ENCODE measurements at regions not wholly inside any gene's neighbourhood (a gene's known extent, or its start where the extent isn't known, plus 50 kb on each side); places are given as distances from the start of the nearest gene placed in this dataset.

DNA sequence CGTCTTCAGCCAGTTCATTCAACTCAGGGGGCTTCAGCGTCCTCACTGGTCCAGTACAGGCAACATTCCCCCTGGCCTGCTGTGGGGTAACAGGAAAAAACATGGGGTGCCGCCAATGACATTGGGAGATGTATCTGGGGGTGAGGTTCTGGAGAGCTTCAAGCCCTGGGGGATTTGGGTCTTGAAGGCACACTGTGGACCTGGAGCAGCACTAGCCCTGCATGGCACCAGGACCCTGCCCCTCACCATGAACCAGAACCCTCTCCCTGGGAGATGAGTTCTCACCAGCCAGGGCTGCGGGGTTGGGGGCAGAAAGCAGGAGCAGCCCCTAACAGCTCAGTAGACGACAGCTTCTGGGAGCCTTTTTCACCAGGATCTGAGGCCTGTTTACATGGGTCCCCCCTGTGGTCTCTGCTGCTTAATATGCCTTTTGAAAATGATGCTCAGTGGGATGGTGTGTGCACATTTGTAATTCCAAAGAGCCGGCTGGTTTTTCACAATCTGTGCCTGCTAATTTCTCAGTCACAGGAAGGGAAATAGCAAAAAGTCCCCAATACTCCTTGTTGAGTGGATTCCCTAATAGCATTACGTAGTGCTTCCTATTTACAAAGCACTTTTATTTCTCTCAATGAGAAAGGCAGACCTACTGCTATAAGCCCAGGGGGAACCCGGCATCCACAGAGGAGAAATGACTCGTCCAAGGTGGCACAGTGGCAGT lies 509.5 kb downstream of the RPS24 start:
- no peak for DNase-seq (ENCODE audit: low spot score)
- no peaks in the 10 kb centered on the region for H3K9me3 Mint-ChIP-seq
- peaks cover 26% of the 10 kb centered on the region for H3K4me1 Mint-ChIP-seq (ENCODE audit: low read depth)
- peaks cover 2% of the 10 kb centered on the region for H3K36me3 Mint-ChIP-seq (ENCODE audit: low read depth)
- H3K27me3 Mint-ChIP-seq (ENCODE audit: insufficient read depth) = peaks cover 3% of the 10 kb centered on the region
- intact Hi-C loops (cut with micrococcal nuclease) = no loop called here
- no peak overlapping the region for H3K4me3 Mint-ChIP-seq
- H3K27ac Mint-ChIP-seq = peak overlapping the region; percentile 74

DNA sequence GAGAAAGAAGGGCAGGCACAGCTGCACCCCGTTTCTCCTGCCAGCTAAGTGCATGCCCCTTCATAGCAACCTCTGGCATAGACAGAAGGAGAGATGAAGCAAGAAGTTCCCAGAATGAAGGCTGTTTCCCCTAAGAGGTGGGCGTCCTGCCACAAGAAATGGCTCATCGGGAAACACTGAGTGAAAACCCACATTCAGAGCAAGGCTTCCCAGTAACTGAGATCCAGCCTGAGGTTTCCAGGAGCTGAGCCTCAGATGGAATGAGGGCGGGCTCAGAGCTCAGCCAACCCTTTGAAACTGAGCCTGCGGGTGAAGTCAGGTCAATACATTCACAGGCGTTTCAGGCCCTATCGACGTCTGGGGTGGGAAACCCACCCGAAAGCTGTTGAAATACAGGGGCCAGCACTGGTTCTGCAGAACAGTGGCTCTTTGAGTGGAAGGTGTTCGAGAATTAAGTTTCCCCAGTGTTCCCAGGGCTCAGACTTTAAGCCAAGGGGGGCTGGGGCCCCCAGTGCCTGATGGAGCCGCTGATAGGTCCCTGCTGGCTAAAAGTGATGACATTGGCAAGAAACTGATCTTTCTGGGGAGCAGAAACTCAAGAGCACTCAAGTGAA lies 510.2 kb downstream of the RPS24 start:
- Mint-ChIP-seq H3K36me3 (ENCODE audit: low read depth) (peaks cover 2% of the 10 kb centered on the region), H3K4me3 (no peak overlapping the region), H3K4me1 (ENCODE audit: low read depth) (peaks cover 26% of the 10 kb centered on the region), H3K27me3 (ENCODE audit: insufficient read depth) (peaks cover 5% of the 10 kb centered on the region), H3K9me3 (no peaks in the 10 kb centered on the region), H3K27ac (no peak overlapping the region)
- intact Hi-C loops (cut with micrococcal nuclease) = no loop called here
- DNase-seq (ENCODE audit: low spot score) = no peak

- Mint-ChIP-seq H3K27me3 (ENCODE audit: insufficient read depth) (peaks cover 7% of the 10 kb centered on the region), H3K36me3 (ENCODE audit: low read depth) (peaks cover 2% of the 10 kb centered on the region), H3K4me1 (ENCODE audit: low read depth) (peaks cover 26% of the 10 kb centered on the region), H3K4me3 (no peak overlapping the region), H3K27ac (no peak overlapping the region), H3K9me3 (no peaks in the 10 kb centered on the region)
- intact Hi-C loops (cut with micrococcal nuclease) = no loop called here
- no peak for DNase-seq (ENCODE audit: low spot score)
These were observed 510.9 kb downstream of the RPS24 start for GRCh38 chr10:78544423-78545090.

- H3K4me1 Mint-ChIP-seq (ENCODE audit: low read depth) = peaks cover 15% of the 10 kb centered on the region
- no peaks in the 10 kb centered on the region for H3K9me3 Mint-ChIP-seq
- peaks cover 12% of the 10 kb centered on the region for H3K27me3 Mint-ChIP-seq (ENCODE audit: insufficient read depth)
- H3K27ac Mint-ChIP-seq = no peak overlapping the region
- peaks cover 2% of the 10 kb centered on the region for H3K36me3 Mint-ChIP-seq (ENCODE audit: low read depth)
- no peak for DNase-seq (ENCODE audit: low spot score)
- intact Hi-C loops (cut with micrococcal nuclease) = no loop called here
- no peak overlapping the region for H3K4me3 Mint-ChIP-seq
These were observed 512.1 kb downstream of the RPS24 start for GRCh38 chr10:78545756-78546155.

DNA sequence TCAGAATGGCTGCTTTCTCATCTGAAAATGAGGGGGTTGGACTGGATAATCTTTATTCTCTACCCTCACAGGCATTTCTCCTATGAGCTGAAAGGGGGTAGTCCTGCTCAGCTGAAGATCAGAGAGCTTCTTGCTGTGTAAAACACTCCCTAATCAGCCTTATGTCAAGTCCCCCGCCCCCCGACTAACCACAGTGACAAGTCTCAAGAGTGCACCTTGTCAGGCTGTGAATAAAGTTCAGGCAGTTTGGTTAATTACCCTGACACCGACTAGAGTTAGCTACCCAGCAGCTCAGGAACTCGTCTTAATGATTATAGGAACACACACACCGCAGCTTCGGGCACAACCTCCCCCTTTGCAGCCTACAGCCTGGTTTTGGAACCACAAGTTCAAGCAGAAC lies 513.7 kb downstream of the RPS24 start:
- no peaks in the 10 kb centered on the region for H3K9me3 Mint-ChIP-seq
- no peak for DNase-seq (ENCODE audit: low spot score)
- H3K27ac Mint-ChIP-seq = no peak overlapping the region
- H3K27me3 Mint-ChIP-seq (ENCODE audit: insufficient read depth) = peaks cover 14% of the 10 kb centered on the region
- no peaks in the 10 kb centered on the region for H3K36me3 Mint-ChIP-seq (ENCODE audit: low read depth)
- H3K4me3 Mint-ChIP-seq = no peak overlapping the region
- intact Hi-C loops (cut with micrococcal nuclease) = no loop called here
- peaks cover 3% of the 10 kb centered on the region for H3K4me1 Mint-ChIP-seq (ENCODE audit: low read depth)

- Mint-ChIP-seq H3K27me3 (ENCODE audit: insufficient read depth) (peaks cover 14% of the 10 kb centered on the region), H3K4me1 (ENCODE audit: low read depth) (no peaks in the 10 kb centered on the region), H3K27ac (no peak overlapping the region), H3K9me3 (no peaks in the 10 kb centered on the region), H3K4me3 (no peak overlapping the region), H3K36me3 (ENCODE audit: low read depth) (no peaks in the 10 kb centered on the region)
- intact Hi-C loops (cut with micrococcal nuclease) = no loop called here
- DNase-seq (ENCODE audit: low spot score) = no peak
These were observed 514.2 kb downstream of the RPS24 start for GRCh38 chr10:78547905-78548304.

DNA sequence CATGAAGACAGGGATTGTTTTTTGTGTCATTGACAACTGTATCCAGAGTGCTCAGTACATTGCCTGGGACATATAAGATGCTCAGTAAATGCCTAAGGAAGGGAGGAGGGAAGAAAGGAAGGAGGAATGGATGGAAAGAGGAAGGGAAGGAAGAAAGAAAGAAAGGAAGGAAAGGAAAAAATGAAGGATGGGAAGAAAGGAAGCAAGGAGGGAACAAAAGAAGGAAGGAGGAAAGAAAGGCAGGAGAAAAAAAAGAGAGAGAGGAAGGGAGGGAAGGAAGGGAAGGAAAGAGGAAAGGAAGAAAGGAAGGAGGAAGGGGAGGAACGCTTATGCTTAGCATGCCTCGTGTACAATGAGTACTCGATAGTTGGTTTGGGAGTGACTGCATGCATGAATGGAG lies 514.7 kb downstream of the RPS24 start:
- no peak for DNase-seq (ENCODE audit: low spot score)
- intact Hi-C loops (cut with micrococcal nuclease) = no loop called here
- H3K4me3 Mint-ChIP-seq = no peak overlapping the region
- H3K27ac Mint-ChIP-seq = no peak overlapping the region
- no peaks in the 10 kb centered on the region for H3K36me3 Mint-ChIP-seq (ENCODE audit: low read depth)
- no peaks in the 10 kb centered on the region for H3K4me1 Mint-ChIP-seq (ENCODE audit: low read depth)
- peaks cover 14% of the 10 kb centered on the region for H3K27me3 Mint-ChIP-seq (ENCODE audit: insufficient read depth)
- no peaks in the 10 kb centered on the region for H3K9me3 Mint-ChIP-seq

DNA sequence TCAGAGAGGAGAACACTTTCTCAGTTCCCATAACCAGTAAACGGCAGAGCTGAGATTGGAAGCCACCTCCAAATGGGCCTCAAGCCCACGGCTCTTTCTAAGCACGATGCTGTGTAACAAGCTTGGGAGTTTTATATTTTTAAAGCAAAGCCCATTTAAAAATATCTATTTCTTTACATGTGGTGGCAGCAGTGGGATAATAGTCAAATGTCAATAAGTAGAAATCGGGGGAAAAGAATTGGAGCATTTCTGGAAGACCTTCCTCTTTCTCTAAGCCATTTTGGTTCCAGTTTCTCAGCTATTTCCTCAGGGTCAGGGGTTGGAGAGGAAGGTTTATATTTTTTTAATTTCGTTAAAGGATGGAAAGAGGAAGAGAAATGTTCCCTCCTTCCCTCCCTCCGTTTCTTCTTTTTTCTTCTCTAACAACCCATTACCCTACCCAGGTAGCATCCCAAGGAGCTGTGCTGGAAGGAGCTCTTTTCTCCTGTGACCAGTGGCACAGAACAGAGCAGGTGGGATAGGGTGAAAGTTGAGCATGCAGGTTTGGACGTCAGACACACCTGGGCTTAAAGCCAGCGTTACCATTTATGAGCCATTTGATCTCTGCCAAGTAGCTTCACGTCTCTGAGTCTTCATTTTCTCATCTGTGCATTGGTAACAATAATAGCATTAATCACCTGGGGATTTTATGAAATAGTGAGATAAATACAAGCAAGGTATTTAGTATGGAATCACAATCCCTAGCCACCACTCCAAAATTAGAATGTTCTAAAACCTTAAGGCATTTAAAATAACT lies 515.7 kb downstream of the RPS24 start:
- no peak for DNase-seq (ENCODE audit: low spot score)
- Mint-ChIP-seq H3K36me3 (ENCODE audit: low read depth) (no peaks in the 10 kb centered on the region), H3K27ac (no peak overlapping the region), H3K4me1 (ENCODE audit: low read depth) (no peaks in the 10 kb centered on the region), H3K9me3 (peaks cover 8% of the 10 kb centered on the region), H3K27me3 (ENCODE audit: insufficient read depth) (peaks cover 14% of the 10 kb centered on the region), H3K4me3 (no peak overlapping the region)
- intact Hi-C loops (cut with micrococcal nuclease) = no loop called here

- no peak overlapping the region for H3K27ac Mint-ChIP-seq
- no peaks in the 10 kb centered on the region for H3K4me1 Mint-ChIP-seq (ENCODE audit: low read depth)
- H3K4me3 Mint-ChIP-seq = no peak overlapping the region
- intact Hi-C loops (cut with micrococcal nuclease) = no loop called here
- H3K36me3 Mint-ChIP-seq (ENCODE audit: low read depth) = peaks cover 2% of the 10 kb centered on the region
- DNase-seq (ENCODE audit: low spot score) = no peak
- peaks cover 14% of the 10 kb centered on the region for H3K27me3 Mint-ChIP-seq (ENCODE audit: insufficient read depth)
- peaks cover 14% of the 10 kb centered on the region for H3K9me3 Mint-ChIP-seq
These were observed 516.4 kb downstream of the RPS24 start for GRCh38 chr10:78550090-78550489.

GRCh38 chr10:78550716-78551115 lies 517.1 kb downstream of the RPS24 start:
- Mint-ChIP-seq H3K9me3 (peaks cover 14% of the 10 kb centered on the region), H3K27ac (no peak overlapping the region), H3K36me3 (ENCODE audit: low read depth) (peaks cover 2% of the 10 kb centered on the region), H3K27me3 (ENCODE audit: insufficient read depth) (peaks cover 14% of the 10 kb centered on the region), H3K4me1 (ENCODE audit: low read depth) (no peaks in the 10 kb centered on the region), H3K4me3 (no peak overlapping the region)
- intact Hi-C loops (cut with micrococcal nuclease) = no loop called here
- DNase-seq (ENCODE audit: low spot score) = no peak

DNA sequence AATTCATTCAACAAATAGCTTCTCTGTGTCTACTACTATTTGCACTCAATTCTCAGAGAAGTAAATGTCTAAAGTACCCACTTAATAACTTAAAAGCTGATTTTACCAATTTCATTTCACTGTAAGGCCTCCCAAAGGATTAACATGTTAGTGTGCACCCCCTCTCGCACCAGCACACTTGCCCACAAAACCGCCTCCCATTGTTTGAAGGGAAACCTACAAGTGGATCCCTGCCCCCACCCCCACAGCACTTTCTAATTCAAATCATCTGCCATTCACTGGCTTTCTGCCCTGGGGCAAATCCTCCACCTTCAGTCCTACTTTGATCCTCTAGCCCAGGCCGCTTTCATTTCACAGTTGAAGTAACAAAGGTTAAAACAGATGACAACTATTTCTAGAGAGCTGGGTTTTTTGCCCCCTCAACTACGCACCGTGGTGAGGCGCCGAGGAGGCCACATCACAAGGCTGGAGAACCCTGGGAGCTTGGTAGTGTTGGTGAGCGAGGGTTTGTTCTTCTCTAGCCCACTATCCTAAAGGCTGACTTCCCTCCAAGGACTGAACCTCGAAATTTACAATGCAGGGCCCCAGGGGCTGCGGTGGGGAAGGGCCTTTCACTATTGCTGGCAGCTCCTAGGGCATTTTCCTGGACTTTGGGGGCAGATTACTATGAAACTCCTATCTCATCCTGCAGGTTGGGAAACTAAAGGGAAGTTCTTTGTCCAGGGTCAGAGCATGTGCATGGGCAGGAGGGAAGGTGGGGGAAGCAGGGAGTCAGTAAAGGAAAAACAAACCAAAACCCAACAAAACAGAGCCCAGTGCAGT lies 517.4 kb upstream of the ZMIZ1 start:
- H3K27me3 Mint-ChIP-seq (ENCODE audit: insufficient read depth) = peaks cover 17% of the 10 kb centered on the region
- H3K9me3 Mint-ChIP-seq = peaks cover 14% of the 10 kb centered on the region
- intact Hi-C loops (cut with micrococcal nuclease) = no loop called here
- H3K4me3 Mint-ChIP-seq = no peak overlapping the region
- DNase-seq (ENCODE audit: low spot score) = no peak
- H3K36me3 Mint-ChIP-seq (ENCODE audit: low read depth) = peaks cover 2% of the 10 kb centered on the region
- no peak overlapping the region for H3K27ac Mint-ChIP-seq
- H3K4me1 Mint-ChIP-seq (ENCODE audit: low read depth) = no peaks in the 10 kb centered on the region

DNA sequence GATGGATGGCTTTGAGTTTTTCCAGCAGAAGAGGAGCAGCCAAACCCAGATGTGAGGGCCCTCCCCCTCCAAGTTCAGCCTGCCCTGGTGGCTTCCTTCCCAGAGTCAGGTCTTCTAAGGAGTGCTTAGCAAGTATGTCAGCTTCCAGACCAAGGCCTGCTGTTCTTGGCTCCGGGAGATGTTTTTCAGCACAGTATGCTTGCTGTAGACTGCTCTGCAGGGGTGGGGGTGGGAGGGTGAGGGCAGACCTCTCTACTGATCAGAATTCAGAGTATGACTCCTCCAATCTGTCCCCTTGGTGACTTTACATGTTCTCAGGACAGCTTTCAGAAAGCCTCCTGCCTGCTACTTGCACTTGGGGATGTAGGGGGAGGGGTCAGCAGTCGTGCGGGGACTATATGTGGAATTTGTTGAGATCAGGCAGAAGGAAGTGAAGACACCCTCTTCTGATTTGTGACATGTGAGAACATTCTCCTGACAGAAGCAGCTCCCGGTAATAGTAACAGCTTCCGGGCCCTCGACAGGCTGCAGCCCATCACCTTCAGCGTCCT lies 516.4 kb upstream of the ZMIZ1 start:
- no peaks in the 10 kb centered on the region for H3K4me1 Mint-ChIP-seq (ENCODE audit: low read depth)
- DNase-seq (ENCODE audit: low spot score) = no peak
- H3K4me3 Mint-ChIP-seq = no peak overlapping the region
- peaks cover 2% of the 10 kb centered on the region for H3K36me3 Mint-ChIP-seq (ENCODE audit: low read depth)
- H3K9me3 Mint-ChIP-seq = peaks cover 14% of the 10 kb centered on the region
- no peak overlapping the region for H3K27ac Mint-ChIP-seq
- peaks cover 17% of the 10 kb centered on the region for H3K27me3 Mint-ChIP-seq (ENCODE audit: insufficient read depth)
- intact Hi-C loops (cut with micrococcal nuclease) = no loop called here

Data from activated T-helper 1 cell treated with anti-CD3 and anti-CD28 coated beads, Interleukin-12 subunit alpha, Interleukin-12 subunit beta, Interleukin-2, Interleukin-4 antibody, amounts not matched to agents 30 ng/mL and 10 ng/mL and 1 ng/mL, durations not matched to agents 14 hours and 24 hours and 36 hours (primary cell).